SK-N-SH treated with all-trans-retinoic acid at 6 μM for 48 hours (cell line): ENCODE measurements at regions not wholly inside any gene's neighbourhood (a gene's known extent, or its start where the extent isn't known, plus 50 kb on each side); places are given as distances from the start of the nearest gene placed in this dataset.

Source experiments
- ATAC-seq: fragments of 200-7000 bp; cut with Tn5 transposase; 3 replicates; pipeline ENCODE4 v1.9.1; 2020; ENCODE audit warnings: mild to moderate bottlenecking, moderate library complexity
- ARNTL ChIP-seq: fragments of 450-650 bp; formaldehyde crosslinking; IDR thresholded peaks from 2 replicates; pipeline ENCODE4 v1.5.0; 2020; ENCODE audit warnings: low read depth, mild to moderate bottlenecking, moderate library complexity, borderline replicate concordance
- BACH2 ChIP-seq: fragments of 250-450 bp; sonication (Bioruptor Pico); IDR thresholded peaks from 2 replicates; pipeline ENCODE4 v1.9.0; 2021; ENCODE audit warnings: mild to moderate bottlenecking, borderline replicate concordance
- CREB5 ChIP-seq: fragments of 250-450 bp; sonication (Bioruptor Pico); IDR thresholded peaks from 2 replicates; pipeline ENCODE4 v1.5.1; 2020; ENCODE audit warnings: low read depth, mild to moderate bottlenecking, moderate library complexity
- CSDC2 ChIP-seq: fragments of 250-450 bp; sonication (Bioruptor Pico); IDR thresholded peaks from 2 replicates; pipeline ENCODE4 v1.5.0; 2020; ENCODE audit warnings: mild to moderate bottlenecking, moderate library complexity
- ESRRG ChIP-seq: fragments of 250-450 bp; sonication (Bioruptor Pico); IDR thresholded peaks from 2 replicates; pipeline ENCODE4 v1.6.1; 2021; ENCODE audit warnings: mild to moderate bottlenecking
- GLIS3 ChIP-seq: fragments of 250-450 bp; sonication (Bioruptor Pico); IDR thresholded peaks from 2 replicates; pipeline ENCODE4 v1.5.0; 2020; ENCODE audit warnings: mild to moderate bottlenecking, moderate library complexity
- ISL1 ChIP-seq: fragments of 250-450 bp; sonication (Bioruptor Pico); IDR thresholded peaks from 2 replicates; pipeline ENCODE4 v2.1.2; 2022; ENCODE audit warnings: mild to moderate bottlenecking, moderate library complexity
- OSR1 ChIP-seq: fragments of 250-450 bp; sonication (Bioruptor Pico); IDR thresholded peaks from 2 replicates; pipeline ENCODE4 v1.8.0; 2022; ENCODE audit warnings: moderate library complexity, mild to moderate bottlenecking, inconsistent platforms
- PATZ1 ChIP-seq: fragments of 250-450 bp; sonication (Bioruptor Pico); IDR thresholded peaks from 2 replicates; pipeline ENCODE4 v1.8.0; 2020; ENCODE audit warnings: mild to moderate bottlenecking, moderate library complexity, borderline replicate concordance
- POU6F1 ChIP-seq: fragments of 250-450 bp; sonication (Bioruptor Pico); IDR thresholded peaks from 2 replicates; pipeline ENCODE4 v1.8.0; 2021; ENCODE audit warnings: low read depth, mild to moderate bottlenecking, moderate library complexity, borderline replicate concordance
- RARB ChIP-seq: fragments of 250-450 bp; sonication (Bioruptor Pico); IDR thresholded peaks from 2 replicates; pipeline ENCODE4 v1.8.0; 2021; ENCODE audit warnings: mild to moderate bottlenecking, moderate library complexity
- TCF4 ChIP-seq: fragments of 250-450 bp; sonication (Bioruptor Pico); IDR thresholded peaks from 2 replicates; pipeline ENCODE4 v1.8.0; 2021; ENCODE audit warnings: mild to moderate bottlenecking, moderate library complexity, borderline replicate concordance
- TOX ChIP-seq: fragments of 250-450 bp; sonication (Bioruptor Pico); IDR thresholded peaks from 2 replicates; pipeline ENCODE4 v1.8.0; 2021; ENCODE audit warnings: mild to moderate bottlenecking, moderate library complexity, borderline replicate concordance
- TSHZ2 ChIP-seq: fragments of 250-450 bp; sonication (Bioruptor Pico); IDR thresholded peaks from 2 replicates; pipeline ENCODE4 v1.5.0; 2020; ENCODE audit warnings: mild to moderate bottlenecking, moderate library complexity
- ZC3H10 ChIP-seq: fragments of 250-450 bp; sonication (Bioruptor Pico); IDR thresholded peaks from 2 replicates; pipeline ENCODE4 v1.5.1; 2021; ENCODE audit warnings: mild to moderate bottlenecking, moderate library complexity
- ZFP30 ChIP-seq: fragments of 450-650 bp; formaldehyde crosslinking; IDR thresholded peaks from 2 replicates; pipeline ENCODE4 v1.5.0; 2022; ENCODE audit warnings: mild to moderate bottlenecking, moderate library complexity
- ZNF565 ChIP-seq: fragments of 450-650 bp; formaldehyde crosslinking; conservative IDR thresholded peaks from 2 replicates; pipeline ENCODE4 v1.5.0; 2020; ENCODE audit warnings: low read depth, mild to moderate bottlenecking, moderate library complexity
- ZNF70 ChIP-seq: fragments of 450-650 bp; formaldehyde crosslinking; IDR thresholded peaks from 2 replicates; pipeline ENCODE4 v1.5.0; 2020; ENCODE audit warnings: mild to moderate bottlenecking, moderate library complexity
- ZNF8 ChIP-seq: fragments of 450-650 bp; formaldehyde crosslinking; IDR thresholded peaks from 2 replicates; pipeline ENCODE4 v1.5.0; 2020; ENCODE audit warnings: mild to moderate bottlenecking, moderate library complexity

GRCh38 chr9:78807286-78807685 is 510.4 kb downstream of the PSAT1 start:
- no peak for ATAC-seq
- TF ChIP-seq POU6F1 (no peak), ESRRG (CRISPR knock-in tag) (no peak), PATZ1 (CRISPR knock-in tag) (no peak), TSHZ2 (CRISPR knock-in tag) (no peak), CSDC2 (CRISPR knock-in tag) (no peak), TCF4 (CRISPR knock-in tag) (no peak), ZNF8 (CRISPR knock-in tag) (no peak), ZNF565 (CRISPR knock-in tag) (no peak), TOX (CRISPR knock-in tag) (no peak), RARB (CRISPR knock-in tag) (no peak), OSR1 (CRISPR knock-in tag) (no peak), ARNTL (CRISPR knock-in tag) (no peak), ZNF70 (no peak), ISL1 (CRISPR knock-in tag) (no peak)

- ATAC-seq: no peak
- TF ChIP-seq CSDC2 (CRISPR knock-in tag) (no peak), OSR1 (CRISPR knock-in tag) (no peak), TCF4 (CRISPR knock-in tag) (no peak), ZNF8 (CRISPR knock-in tag) (no peak), PATZ1 (CRISPR knock-in tag) (no peak), BACH2 (CRISPR knock-in tag) (no peak), ESRRG (CRISPR knock-in tag) (no peak), ZNF70 (no peak), GLIS3 (no peak), CREB5 (CRISPR knock-in tag) (no peak), ZNF565 (CRISPR knock-in tag) (no peak)
Measured at GRCh38 chr9:78808048-78808447, 511.1 kb downstream of the PSAT1 start.

- peak; percentile 35; the same call in 1 of the 3 replicates for ATAC-seq
Measured at GRCh38 chr9:78811622-78812276, 514.8 kb downstream of the PSAT1 start.

More at GRCh38 chr9:78811622-78812276, 514.8 kb downstream of the PSAT1 start:
- TF ChIP-seq ZNF8 (CRISPR knock-in tag) (no peak), BACH2 (CRISPR knock-in tag) (no peak), ZFP30 (no peak), ESRRG (CRISPR knock-in tag) (no peak), ZC3H10 (no peak), CSDC2 (CRISPR knock-in tag) (no peak)
